AG08395 (cell line): ENCODE measurements at regions not wholly inside any gene's neighbourhood (a gene's known extent, or its start where the extent isn't known, plus 50 kb on each side); places are given as distances from the start of the nearest gene placed in this dataset.
"Not testable (repeated sequence)": the region's sequence is repeated elsewhere in the genome, so short reads cannot be mapped to it uniquely, and the experiment has no call there.

Source experiments
- DNase-seq: peaks from one replicate; pipeline ENCODE4 v3.0.0; 2012; ENCODE audit warnings: mixed read lengths, low spot score

DNA sequence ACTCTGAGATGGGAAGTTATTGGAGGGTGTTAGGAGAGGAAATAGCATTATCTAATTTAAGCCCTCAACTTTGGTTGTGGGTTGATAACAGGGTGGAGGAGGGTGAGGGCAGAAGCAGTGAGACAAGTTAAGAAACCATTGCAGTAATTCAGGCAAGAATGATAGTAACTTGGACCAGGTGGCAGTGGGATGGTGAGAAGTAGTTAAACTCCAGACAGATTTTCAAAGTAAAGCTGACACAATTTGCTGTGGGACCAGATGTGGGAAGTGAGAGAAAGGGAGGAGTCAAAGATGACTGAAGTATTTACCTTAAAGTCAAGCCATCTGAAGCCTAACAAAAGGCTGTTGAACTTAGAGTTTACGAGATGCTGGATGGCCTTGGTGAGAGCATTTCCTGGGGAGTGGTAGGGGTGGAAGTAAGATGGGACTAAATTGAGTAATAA is 163.2 kb upstream of the KLF7 start:
- no peak for DNase-seq

DNA sequence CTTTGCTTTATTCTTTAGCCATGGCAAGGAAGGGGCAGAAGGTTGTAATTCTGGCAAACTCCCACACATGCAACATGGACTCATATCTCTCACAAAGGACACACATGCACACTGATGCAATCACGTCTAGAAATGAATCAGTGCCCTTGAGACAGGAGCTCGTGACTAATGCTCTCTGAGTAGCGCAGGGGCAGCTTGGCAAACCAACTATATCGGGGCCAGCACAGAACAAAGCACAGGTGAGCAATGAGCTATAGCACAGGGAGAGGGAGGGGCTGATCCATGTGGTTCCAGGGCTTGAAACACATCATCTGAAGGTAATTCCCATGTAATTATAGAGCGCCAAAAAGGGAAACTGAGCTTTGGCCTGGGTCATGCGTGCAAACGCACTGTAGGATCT is 165.2 kb upstream of the KLF7 start:
- DNase-seq = peak; percentile 64

DNA sequence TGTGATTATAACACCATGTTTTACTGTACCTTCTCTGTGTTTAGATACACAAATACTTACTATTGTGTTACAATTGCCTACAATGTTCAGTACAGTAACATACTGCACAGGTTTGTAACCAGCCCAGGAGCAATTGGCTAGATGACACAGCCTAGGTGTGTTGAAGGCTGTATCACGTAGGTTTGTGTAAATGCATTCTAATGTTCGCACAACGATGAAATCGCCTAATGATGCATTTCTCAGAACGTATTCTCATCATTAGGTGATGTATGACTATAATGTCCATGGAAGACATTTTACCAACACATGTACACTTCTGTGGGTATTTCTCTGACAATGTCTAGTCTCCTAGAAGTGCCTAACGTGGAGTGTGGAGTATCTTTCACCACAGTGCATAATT is 165.9 kb upstream of the KLF7 start:
- DNase-seq = no peak

DNA sequence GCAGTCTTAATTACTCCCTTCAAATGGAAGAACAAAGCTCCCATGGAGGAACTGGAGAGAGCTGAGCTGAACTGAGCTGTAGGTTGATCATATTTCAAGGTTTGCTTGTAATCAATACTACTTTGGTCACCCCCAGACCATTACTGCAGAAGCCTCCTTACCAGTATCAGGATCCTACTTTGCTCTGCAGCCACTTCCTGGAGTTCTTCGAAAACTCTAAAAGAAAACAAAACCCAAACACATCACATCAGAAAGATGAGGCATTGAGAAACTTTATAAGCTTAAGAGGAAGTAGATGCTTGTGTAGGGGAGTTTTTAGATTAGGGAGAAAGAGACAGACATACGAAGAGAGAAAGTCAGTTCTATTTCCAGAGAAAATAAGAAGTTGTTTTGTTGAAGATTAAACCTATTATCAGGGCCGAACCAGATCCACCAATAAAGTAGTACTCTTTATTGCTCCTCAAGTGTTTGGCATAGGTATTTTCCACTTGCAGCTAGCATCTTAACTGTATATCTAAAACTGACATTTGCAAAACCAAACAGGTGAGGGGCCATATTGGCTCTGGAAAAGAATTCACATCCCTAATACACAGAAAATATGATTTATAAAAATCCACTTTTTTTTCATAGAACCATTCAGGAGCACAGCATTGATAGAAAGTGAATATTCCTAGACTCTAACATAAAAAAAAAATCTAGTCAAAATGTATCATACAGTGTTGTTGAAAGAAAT is 166.9 kb upstream of the KLF7 start:
- no peak for DNase-seq

DNA sequence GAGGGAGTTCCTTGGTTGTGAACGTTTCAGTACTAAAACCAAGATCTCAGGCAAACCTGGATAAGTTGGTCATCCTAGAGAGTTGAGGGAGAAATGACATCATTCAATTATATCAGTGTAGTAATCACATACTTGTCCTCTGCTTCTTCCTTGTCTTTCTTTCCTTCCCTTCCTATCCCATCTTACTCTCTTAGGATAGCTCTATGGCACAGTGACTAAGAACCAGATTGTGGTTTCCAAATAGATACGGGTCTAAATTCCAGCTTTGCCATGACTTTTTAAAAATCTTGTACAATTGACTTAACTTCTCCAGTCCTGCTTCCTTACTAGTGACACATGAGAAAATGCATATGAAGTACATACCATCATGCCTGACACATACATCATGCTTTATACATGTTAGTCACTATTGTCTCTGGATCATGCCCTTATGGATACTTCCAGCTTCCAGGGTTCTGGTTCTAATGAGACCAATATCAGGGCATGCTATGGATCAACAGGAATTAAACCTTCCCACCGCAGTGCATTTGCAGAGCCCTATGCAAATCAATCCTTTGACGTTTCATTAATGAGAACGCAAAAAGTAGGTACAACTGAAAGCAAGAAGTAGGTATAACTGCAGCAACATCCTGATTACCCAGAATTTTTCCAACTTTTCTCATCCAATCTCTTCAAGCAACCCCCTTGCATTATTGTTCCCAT is 168.0 kb upstream of the KLF7 start:
- DNase-seq = no peak

DNA sequence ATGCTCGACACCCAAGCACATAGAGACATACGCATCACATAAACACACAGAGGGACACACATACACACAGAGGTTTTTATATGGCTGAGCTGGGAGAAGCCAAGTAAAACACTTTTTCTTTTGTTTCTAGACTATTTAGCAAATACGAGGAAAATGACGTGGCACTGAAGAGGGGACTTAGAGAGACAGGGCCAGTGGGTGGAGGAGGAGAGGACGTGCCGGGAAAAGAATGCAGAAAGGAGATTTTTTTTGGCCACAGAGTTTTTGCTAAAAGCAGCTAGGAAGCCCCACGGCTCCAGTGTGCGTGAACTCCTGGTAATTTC is 168.5 kb upstream of the KLF7 start:
- no peak for DNase-seq

DNA sequence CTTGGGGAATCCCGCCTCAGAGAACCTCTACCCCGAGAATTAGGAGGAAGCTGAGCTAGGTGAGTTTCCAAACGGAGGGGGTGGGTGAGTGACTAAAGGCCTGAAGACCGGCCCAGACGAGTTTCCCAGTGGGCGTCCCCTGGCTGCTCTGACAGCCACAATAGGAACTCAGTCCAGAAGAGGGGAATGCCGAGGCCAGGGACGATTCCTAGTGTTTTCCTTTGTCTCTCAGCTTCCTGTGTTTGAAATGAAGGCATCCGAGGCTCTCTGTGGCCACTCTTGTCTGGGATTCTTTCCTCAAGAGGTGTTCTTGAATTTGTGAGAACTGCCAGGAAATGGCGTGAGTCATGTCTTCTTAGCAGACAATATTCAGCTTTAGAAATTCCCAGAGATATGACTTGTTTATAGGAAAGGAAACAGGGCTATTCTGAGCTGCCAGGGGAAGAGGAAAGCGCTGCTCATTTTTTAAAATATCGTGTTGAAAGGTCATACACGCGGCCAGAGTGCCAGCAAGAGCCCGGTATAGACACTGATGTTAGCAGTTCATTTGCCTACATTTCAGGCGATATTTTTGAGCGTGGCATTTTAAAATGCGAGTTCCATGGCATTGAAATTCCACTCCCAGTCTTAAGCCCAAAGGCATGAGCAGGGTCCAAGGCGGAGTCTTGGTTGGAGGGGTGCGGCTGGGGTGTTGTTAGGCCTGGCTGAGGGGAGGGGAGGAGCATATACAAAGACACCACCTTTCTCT is 169.1 kb upstream of the KLF7 start:
- DNase-seq = peak; percentile 90

DNA sequence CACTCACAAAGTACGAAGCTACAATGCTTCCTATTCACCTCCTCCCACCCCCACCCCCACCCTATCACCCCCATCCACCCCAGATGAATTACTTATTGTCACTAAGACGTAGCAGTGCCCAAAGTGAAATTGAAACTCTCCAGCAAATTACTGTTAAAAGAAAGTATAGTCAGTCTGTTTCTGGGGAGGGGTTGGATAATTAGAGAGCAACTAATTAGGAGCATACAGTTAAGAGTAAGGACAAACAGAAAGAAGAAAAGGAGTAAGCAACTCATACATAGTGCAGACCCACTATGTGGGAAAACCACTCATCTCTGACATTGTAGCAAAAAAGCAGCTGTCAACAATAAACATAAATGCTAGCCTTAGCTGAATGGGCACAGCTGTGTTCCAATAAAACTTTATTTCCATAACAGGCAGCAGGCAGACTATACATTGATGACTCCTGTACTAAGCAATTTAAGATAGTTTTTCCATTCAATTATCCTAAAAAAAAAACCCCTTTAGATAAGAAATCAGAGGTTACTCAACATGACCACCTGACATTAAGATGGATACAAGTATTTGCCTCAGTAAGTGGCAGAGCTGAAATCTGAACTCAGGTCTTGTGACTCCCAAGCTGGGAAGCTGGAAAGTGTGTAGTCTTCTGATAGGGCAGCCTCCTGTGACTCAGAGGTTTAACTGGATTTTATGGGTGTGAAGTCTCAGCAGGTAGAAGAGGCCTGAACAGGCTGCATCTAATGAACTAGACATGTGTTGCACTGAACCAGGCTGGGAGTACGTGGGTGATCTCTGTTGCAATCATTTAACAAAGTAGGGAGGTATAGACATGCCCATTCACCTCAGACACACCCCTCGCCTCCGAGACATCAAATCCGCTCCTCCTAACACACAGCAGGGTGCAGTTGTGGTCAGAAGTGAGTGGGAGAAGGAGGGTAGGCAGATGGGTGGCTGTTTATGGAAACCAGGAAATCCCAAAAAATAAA is 171.8 kb upstream of the KLF7 start:
- no peak for DNase-seq

DNA sequence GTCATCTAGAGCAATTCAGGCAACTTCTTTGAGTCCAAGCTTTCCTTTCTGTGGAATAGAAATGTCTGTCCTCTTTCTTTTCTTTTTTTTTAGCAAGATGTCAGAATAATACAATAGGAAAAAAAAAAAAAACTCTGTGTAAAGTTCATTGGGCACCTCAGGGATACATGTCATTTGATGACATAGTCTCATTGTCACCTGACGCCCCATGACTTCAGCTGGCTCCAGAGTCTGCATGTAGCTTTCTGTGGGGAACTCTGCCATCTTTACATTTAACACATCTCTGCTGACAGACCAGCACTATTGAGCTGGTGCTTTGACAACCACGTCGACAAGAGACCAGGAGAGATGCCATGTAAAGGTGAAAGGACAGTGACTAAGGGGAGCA is 172.5 kb upstream of the KLF7 start:
- DNase-seq = no peak

DNA sequence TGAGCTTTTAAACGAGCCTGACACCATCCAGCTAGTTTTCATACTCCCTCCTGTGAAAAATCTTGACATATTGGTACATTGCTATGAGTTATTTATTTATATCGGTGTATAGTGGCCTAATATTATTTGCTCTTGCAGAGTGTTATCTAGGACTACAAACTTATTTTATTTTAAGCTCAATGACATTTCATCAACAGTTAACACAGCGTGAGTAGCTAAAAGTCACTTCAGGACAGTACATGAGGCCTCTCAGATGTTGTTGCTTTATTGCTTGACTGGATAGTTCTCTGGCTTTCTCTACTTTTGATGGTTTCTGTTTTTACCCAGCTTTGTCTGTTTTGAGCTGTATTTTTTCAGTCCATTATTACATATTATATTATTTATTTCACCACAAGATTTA is 172.9 kb upstream of the KLF7 start:
- no peak for DNase-seq

DNA sequence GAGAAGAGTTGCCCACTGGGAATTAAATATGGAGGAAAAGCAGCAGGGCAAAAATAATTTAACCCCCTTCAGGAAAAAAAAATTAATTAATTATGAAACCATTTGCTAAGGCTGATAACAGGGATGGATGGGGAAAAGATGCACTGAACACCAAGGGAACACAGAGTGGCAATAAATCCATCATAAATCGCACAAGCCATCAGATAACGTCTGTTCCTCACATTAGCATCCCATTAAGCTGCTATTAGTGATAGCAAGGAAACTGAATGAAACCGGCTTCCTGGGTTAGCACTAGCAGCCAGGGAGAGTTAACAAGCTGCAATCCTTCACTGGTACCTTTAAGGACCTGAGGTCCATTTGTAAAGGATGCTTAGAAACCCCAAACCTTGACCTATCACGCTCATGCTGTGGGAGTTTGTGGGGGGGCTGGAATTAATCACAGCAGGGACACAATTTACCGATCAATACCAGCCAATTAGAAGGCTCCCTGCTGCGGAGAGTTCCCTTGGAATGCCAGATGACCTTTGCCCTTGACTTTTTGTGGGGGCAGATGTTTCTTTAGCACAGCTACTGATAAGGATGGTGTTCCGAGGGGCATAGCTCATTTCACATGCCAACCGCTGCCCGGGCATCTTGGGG is 175.5 kb upstream of the KLF7 start:
- no peak for DNase-seq

DNA sequence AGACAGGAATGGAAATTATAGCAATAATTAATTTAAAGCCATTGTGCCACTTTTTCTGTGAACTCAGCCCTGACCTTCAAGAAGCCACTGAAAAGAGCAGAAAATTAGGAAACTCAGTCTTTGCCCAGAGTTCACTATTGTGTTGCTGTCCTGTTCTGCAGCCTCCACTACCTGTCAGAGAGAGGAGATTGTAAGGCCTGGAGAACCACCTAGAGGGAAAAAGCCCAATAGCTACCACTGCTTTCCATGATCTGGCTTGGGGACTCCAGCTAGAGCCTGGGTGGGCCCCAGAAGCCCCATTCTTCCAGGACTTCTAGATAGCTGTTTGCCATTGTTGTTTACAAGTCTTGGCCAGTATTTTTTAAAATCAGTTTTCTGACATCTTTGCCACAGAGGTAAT is 176.1 kb upstream of the KLF7 start:
- no peak for DNase-seq

DNA sequence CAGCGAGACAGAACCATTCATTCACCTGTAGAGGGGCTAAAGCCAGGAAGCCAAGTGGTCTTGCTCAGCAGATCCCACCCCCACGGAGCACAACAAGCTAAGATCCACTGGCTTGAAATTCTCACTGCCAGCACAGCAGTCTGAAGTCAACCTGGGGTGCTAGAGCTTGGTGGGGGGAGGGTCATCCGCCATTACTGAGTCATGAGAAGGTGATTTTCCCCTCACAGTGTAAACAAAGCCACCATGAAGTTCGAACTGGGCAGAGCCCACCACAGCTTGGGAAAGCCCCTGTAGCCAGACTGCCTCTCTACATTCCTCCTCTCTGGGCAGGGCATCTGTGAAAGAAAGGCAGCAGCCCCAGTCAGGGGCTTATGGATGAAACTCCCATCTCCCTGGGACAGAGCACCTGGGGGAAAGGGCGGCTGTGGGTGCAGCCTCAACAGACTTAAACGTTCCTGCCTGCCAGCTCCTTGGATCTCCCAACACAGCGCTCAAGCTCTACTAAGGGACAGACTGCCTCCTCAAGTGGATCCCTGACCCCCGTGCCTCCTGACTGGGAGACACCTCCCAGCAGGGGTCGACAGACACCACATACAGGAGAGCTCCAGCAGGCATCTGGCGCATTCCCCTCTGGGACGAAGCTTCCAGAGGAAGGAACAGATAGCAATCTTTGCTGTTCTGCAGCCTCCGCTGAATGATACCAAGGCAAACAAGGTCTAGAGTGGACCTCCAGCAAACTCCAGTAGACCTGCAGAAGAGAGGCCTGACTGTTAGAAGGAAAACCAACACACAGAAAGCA is 179.0 kb upstream of the KLF7 start:
- not testable (repeated sequence) for DNase-seq

DNA sequence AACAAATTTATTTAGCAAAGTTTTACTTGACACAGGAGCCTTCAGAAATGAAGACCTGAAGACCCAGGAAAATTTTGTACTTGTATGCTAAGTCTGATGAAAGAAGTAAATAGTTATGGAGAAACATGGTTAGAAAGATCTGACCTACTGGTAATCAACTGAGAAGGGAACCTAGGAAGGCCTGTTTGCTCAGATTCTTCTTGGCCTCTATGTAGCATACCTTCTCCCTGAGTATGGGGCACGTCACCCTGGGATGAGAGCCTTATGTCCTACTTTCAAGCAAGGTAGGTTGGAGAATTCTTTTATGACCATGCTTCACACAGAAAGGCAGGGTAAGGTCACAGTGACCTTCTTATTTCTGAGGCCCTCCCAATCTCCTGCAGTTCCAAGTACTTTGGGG is 178.6 kb upstream of the CREB1 start:
- no peak for DNase-seq

DNA sequence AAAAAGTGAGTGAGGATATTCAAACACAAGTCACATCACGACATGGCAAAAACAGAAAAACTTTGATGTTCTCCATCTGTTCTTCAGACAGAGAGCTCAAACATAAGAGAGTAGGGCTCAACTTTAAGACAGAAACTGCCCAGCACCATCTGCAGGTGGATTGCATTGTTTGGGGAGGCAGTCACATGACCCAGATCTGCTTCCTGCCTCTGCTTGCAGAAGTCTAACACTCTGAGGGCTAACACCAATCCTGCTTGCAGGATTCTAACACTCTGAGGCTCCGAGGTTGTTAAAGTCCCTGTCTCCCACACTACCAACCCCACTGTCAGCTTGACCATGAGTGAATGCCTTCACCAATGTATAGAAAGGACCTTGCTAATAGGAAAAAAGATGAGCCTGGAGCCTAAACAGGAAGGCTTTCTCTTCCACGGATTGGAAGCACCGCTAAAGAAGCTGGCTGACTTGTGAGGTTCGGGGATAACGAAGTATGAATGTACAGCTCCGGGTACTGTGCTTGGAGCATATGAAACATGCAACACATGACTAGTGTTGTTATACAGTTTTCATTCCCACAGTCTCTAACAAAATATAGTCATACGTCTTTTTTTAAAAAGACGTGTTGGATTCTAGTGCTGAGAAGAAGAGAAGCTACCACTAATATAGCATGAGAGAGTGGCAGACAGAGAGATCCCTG is 176.6 kb upstream of the CREB1 start:
- DNase-seq = no peak

DNA sequence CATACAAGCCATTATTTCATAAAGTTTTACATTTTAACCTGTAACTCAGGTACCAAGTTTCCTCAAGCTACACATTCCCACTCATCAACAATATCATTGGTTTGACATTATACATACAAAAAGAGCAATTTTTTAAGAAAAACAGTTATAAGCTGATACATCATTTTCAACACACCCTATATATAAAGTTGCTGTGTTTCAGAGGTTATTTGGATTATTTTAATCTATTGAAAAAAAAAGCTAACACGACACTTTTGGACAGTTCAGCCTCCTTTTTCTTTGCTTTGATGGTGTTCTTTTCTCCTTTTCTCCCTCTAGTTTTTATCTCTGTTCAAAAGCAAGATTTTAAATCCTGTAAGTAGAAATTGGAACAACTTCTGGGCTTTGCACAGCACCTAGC is 175.9 kb upstream of the CREB1 start:
- no peak for DNase-seq

DNA sequence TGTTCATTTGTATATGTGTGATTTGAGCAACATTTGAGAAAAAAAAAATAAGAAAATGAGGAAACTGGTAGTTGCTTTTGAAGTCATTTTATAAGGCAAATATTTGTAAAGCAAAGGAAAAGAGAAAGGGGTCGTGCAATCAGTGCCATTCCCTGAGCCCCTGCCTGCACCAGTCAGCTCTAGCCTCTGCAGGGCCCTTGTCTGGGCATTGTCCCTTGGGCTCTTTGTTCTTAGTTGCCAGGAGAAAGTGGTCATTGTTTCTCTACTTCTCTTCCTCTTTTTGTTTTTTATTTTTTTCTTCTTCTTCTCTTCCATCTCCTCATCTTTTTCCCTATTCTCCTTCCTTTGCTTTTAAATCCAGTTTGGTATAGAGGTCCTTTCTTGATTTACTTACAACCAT is 175.3 kb upstream of the CREB1 start:
- no peak for DNase-seq

DNA sequence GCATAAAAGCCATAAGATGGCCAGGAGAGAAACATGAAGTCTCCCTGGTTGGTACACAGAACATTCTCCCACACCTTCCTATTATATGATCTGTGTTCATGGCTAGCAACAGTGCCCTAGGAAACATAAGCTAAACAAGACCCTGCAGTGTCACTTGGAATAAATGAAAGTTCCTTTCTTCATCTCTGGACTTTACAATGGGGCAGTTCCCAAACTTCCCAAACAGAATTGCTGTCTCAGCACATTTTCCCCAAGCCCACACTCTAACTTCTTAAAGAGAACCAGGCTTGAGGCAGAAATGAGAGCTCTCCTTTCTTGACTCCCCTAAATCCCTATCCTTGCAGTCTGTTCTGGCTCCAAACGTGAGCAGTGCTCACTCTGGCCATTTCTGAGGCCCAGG is 173.2 kb upstream of the CREB1 start:
- no peak for DNase-seq

DNA sequence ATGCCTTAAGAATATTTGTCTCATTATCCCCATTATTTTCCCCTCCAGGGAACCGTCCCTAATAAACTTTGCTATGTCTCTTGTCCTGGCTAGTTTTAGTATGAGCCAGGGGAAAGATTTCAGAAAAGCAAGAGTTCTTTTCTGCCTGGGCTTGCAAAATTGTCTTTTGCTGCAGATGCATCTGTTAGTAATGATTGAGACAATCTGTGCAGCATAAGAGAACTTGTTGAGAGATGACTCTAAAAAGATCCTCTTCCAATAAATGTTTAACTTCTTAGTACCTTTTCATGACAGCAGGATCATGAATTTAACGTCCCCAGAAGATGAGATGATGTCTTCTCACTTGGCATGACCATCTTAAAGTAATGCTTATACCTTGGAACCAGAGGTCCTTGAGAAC is 172.5 kb upstream of the CREB1 start:
- no peak for DNase-seq

DNA sequence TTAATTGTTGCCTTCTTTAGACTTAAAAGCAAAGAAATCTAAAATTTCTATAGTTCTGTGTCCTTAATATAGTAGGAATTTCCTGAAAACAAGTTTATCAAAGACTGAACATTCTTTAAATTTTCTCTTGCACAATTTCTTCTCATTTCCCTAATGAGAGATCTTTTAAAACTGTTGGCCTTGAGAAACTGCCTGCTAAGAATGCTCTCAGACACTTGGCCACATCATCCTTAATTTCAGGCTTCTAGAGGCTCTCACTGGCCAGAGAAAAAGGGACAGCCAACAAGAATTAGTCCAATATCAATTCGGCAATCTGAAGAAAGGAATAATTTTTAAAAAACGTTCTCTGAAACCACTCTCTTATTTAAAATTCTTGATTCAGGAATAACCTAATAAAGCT is 167.0 kb upstream of the CREB1 start:
- DNase-seq = no peak
